H9 (cell line): ENCODE measurements at regions not wholly inside any gene's neighbourhood (a gene's known extent, or its start where the extent isn't known, plus 50 kb on each side); places are given as distances from the start of the nearest gene placed in this dataset.

Source experiments
- DNase-seq: peaks from one replicate; pipeline ENCODE4 v3.0.0-alpha.2; 2017
- H2AFZ ChIP-seq: one replicate; pipeline ENCODE4 v1.6.1; 2013; ENCODE audit warnings: mild to moderate bottlenecking, low read length, control low read depth, moderate library complexity
- H2AK5ac ChIP-seq: 2 replicates; pipeline ENCODE4 v1.6.1; 2013; ENCODE audit warnings: low read length, control low read depth, mixed read lengths; ENCODE audit not compliant: insufficient read length
- H2BK120ac ChIP-seq: one replicate; pipeline ENCODE4 v1.6.1; 2013; ENCODE audit warnings: low read depth, mild to moderate bottlenecking, low read length, control low read depth, inconsistent platforms; ENCODE audit not compliant: poor library complexity, severe bottlenecking
- H2BK12ac ChIP-seq: 2 replicates; pipeline ENCODE4 v1.6.1; 2013; ENCODE audit warnings: low read length, control low read depth, mixed read lengths, low read depth; ENCODE audit not compliant: insufficient read length
- H2BK15ac ChIP-seq: 2 replicates; pipeline ENCODE4 v1.6.1; 2013; ENCODE audit warnings: low read depth, low read length, control low read depth
- H2BK20ac ChIP-seq: one replicate; pipeline ENCODE4 v1.6.1; 2013; ENCODE audit warnings: low read depth, mild to moderate bottlenecking, low read length, control low read depth, inconsistent platforms; ENCODE audit not compliant: poor library complexity, severe bottlenecking
- H2BK5ac ChIP-seq: 2 replicates; pipeline ENCODE4 v1.6.1; 2013; ENCODE audit warnings: low read length, control low read depth, mixed read lengths; ENCODE audit not compliant: insufficient read length
- H3K14ac ChIP-seq: 2 replicates; pipeline ENCODE4 v1.6.1; 2013; ENCODE audit warnings: low read length, control low read depth; ENCODE audit not compliant: insufficient read depth
- H3K18ac ChIP-seq: 2 replicates; pipeline ENCODE4 v1.6.1; 2013; ENCODE audit warnings: low read depth, mild to moderate bottlenecking, mixed read lengths, low read length, control low read depth; ENCODE audit not compliant: insufficient read length
- H3K23ac ChIP-seq: 2 replicates; pipeline ENCODE4 v1.6.1; 2013; ENCODE audit warnings: low read length, control low read depth, mixed read lengths, low read depth; ENCODE audit not compliant: insufficient read length
- H3K23me2 ChIP-seq: 2 replicates; pipeline ENCODE4 v1.6.1; 2013; ENCODE audit warnings: low read depth, mild to moderate bottlenecking, mixed read lengths, low read length, control low read depth; ENCODE audit not compliant: insufficient read length, poor library complexity, severe bottlenecking
- H3K27ac ChIP-seq: 2 replicates; pipeline ENCODE4 v1.5.1; 2013; ENCODE audit warnings: low read length, control low read depth, mixed read lengths, low read depth; ENCODE audit not compliant: insufficient read length
- H3K27me3 ChIP-seq: 2 replicates; pipeline ENCODE4 v1.6.1; 2013; ENCODE audit warnings: low read length, control low read depth, inconsistent platforms; ENCODE audit not compliant: insufficient read depth
- H3K4ac ChIP-seq: 2 replicates; pipeline ENCODE4 v1.6.1; 2013; ENCODE audit warnings: low read depth, mild to moderate bottlenecking, control low read depth, inconsistent platforms, low read length, moderate library complexity
- H3K4me1 ChIP-seq: 2 replicates; pipeline ENCODE4 v1.6.1; 2013; ENCODE audit warnings: low read length, control low read depth, inconsistent platforms; ENCODE audit not compliant: insufficient read depth
- H3K4me2 ChIP-seq: 2 replicates; pipeline ENCODE4 v1.6.1; 2013; ENCODE audit warnings: low read length, control low read depth, mixed read lengths; ENCODE audit not compliant: insufficient read length, insufficient read depth
- H3K56ac ChIP-seq: 2 replicates; pipeline ENCODE4 v1.6.1; 2013; ENCODE audit warnings: low read depth, mild to moderate bottlenecking, mixed read lengths, low read length, control low read depth; ENCODE audit not compliant: insufficient read length
- H3K79me1 ChIP-seq: 2 replicates; pipeline ENCODE4 v1.6.1; 2013; ENCODE audit warnings: low read depth, mild to moderate bottlenecking, moderate library complexity, low read length, control low read depth, inconsistent platforms; ENCODE audit not compliant: insufficient read depth, poor library complexity, severe bottlenecking
- H3K79me2 ChIP-seq: 2 replicates; pipeline ENCODE4 v1.6.1; 2013; ENCODE audit warnings: low read length, control low read depth, inconsistent platforms; ENCODE audit not compliant: insufficient read depth
- H3K9ac ChIP-seq: 2 replicates; pipeline ENCODE4 v1.6.1; 2013; ENCODE audit warnings: low read length, control low read depth, mixed read lengths; ENCODE audit not compliant: insufficient read length; ENCODE audit errors: extremely low read depth
- H3K9me3 ChIP-seq: one replicate; pipeline ENCODE4 v1.6.1; 2013; ENCODE audit warnings: low read depth, low read length, inconsistent platforms; ENCODE audit not compliant: control insufficient read depth
- H3T11ph ChIP-seq: one replicate; pipeline ENCODE4 v1.6.1; 2013; ENCODE audit warnings: mild to moderate bottlenecking, low read length, control low read depth, inconsistent platforms
- H4K20me1 ChIP-seq: one replicate; pipeline ENCODE4 v1.6.1; 2013; ENCODE audit not compliant: control insufficient read depth, insufficient read length, insufficient read depth
- H4K5ac ChIP-seq: 2 replicates; pipeline ENCODE4 v1.6.1; 2013; ENCODE audit warnings: low read depth, mild to moderate bottlenecking, mixed read lengths, low read length, control low read depth; ENCODE audit not compliant: insufficient read length
- H4K8ac ChIP-seq: replicated peaks from 2 replicates; pipeline ENCODE4 v1.6.1; 2013; ENCODE audit warnings: low read length, control low read depth, mixed read lengths, low read depth; ENCODE audit not compliant: insufficient read length
- H4K91ac ChIP-seq: 2 replicates; pipeline ENCODE4 v1.6.1; 2013; ENCODE audit warnings: low read depth, mild to moderate bottlenecking, moderate library complexity, mixed read lengths, low read length, control low read depth; ENCODE audit not compliant: insufficient read length
- H3K27ac Mint-ChIP-seq, 3 experiments: 2 replicates in 2 of 3; 3 replicates in 1 of 3; pipeline ENCODE4 v1.8.0; 2020 to 2021; ENCODE audit warnings: mixed read lengths in 3 of 3, mild to moderate bottlenecking in 1 of 3, moderate library complexity in 1 of 3
- H3K27me3 Mint-ChIP-seq: 2 replicates; pipeline ENCODE4 v1.8.0; 2021; ENCODE audit warnings: low read depth, mild to moderate bottlenecking, moderate library complexity, mixed read lengths
- H3K36me3 Mint-ChIP-seq, 3 experiments: 2 replicates in 2 of 3; 3 replicates in 1 of 3; pipeline ENCODE4 v1.8.0; 2020 to 2021; ENCODE audit warnings: low read depth in 3 of 3, mixed read lengths in 3 of 3; ENCODE audit not compliant: insufficient read depth in 1 of 3
- H3K4me1 Mint-ChIP-seq, 2 experiments: 2 replicates each; pipeline ENCODE4 v1.8.0; 2020; ENCODE audit warnings: mixed read lengths in 2 of 2
- H3K4me3 Mint-ChIP-seq, 2 experiments: 2 replicates in 1 of 2; 3 replicates in 1 of 2; pipeline ENCODE4 v1.8.0; 2020 to 2021; ENCODE audit warnings: mild to moderate bottlenecking in 2 of 2, mixed read lengths in 2 of 2, moderate library complexity in 1 of 2
- H3K9me3 Mint-ChIP-seq, 2 experiments: 2 replicates in 1 of 2; 3 replicates in 1 of 2; pipeline ENCODE4 v1.8.0; 2020; ENCODE audit warnings: mild to moderate bottlenecking in 2 of 2, mixed read lengths in 2 of 2, moderate library complexity in 1 of 2
- CTCF ChIP-seq: fragments of 200-600 bp; sonication (generic); conservative IDR thresholded peaks from 3 replicates; pipeline ENCODE4 v1.8.0; 2021; ENCODE audit warnings: antibody characterized with exemption, mild to moderate bottlenecking
- WGBS: extraction: QIAGEN DNeasy Blood & Tissue Kit; methylation state at CpG from one replicate; pipeline ENCODE4 v1.1.7; 2013; ENCODE audit warnings: missing lambda C conversion rate, low lambda C conversion rate, mixed read lengths; ENCODE audit not compliant: insufficient read length; ENCODE audit errors: extremely low coverage; 5-methylcytosine and 5-hydroxymethylcytosine counted together

- Histone ChIP-seq H4K8ac (no peak overlapping the region), H3K9me3 (no peaks in the 10 kb centered on the region), H3K23ac (no peak overlapping the region), H3K4me2 (no peak overlapping the region), H3K27me3 (no peaks in the 10 kb centered on the region), H3K79me1 (no peaks in the 10 kb centered on the region), H3K18ac (no peak overlapping the region), H3K4ac (no peak overlapping the region), H2AFZ (no peak overlapping the region), H2BK5ac (no peak overlapping the region), H2BK20ac (no peak overlapping the region), H2BK12ac (no peak overlapping the region), H2AK5ac (no peak overlapping the region), H2BK120ac (no peak overlapping the region), H3K23me2 (no peaks in the 10 kb centered on the region), H4K91ac (no peak overlapping the region), H3T11ph (no peak overlapping the region), H3K56ac (no peak overlapping the region), H3K9ac (no peak overlapping the region), H4K20me1 (no peaks in the 10 kb centered on the region), H4K5ac (no peak overlapping the region), H2BK15ac (no peak overlapping the region), H3K27ac (no peak overlapping the region), H3K79me2 (no peaks in the 10 kb centered on the region), H3K4me1 (no peaks in the 10 kb centered on the region), H3K14ac (no peak overlapping the region)
- Mint-ChIP-seq H3K4me3 (no peak overlapping the region), H3K9me3 (peaks cover 0 to 3% of the 10 kb centered on the region in 2 experiments; a peak in 1 of 5 replicates), H3K36me3 (no peaks in the 10 kb centered on the region; a peak in 1 of 7 replicates), H3K27me3 (peaks cover 2% of the 10 kb centered on the region), H3K4me1 (peaks cover 3% of the 10 kb centered on the region in 2 experiments; a peak in 3 of 4 replicates), H3K27ac (no peak overlapping the region)
- no peak for DNase-seq
- no CpG with 5 or more reads among the region's 9 CpGs for WGBS
- no peak for TF ChIP-seq CTCF
Observed at GRCh38 chr22:49132009-49132408, 695.7 kb downstream of the BRD1 start.
